H1 (cell line): ENCODE measurements at regions not wholly inside any gene's neighbourhood (a gene's known extent, or its start where the extent isn't known, plus 50 kb on each side); places are given as distances from the start of the nearest gene placed in this dataset.

ENCODE experiments used
- CTCF ChIA-PET: fragments of 300-600 bp; sonication (Branson Sonifier 250); formaldehyde crosslinking; loops from one replicate; lab custom pipeline; 2021; ENCODE audit not compliant: partially characterized antibody; lab: Charles Lee
- POLR2A ChIA-PET: fragments of 300-600 bp; sonication (Branson Sonifier 250); formaldehyde crosslinking; loops from one replicate; lab custom pipeline; 2021; ENCODE audit warnings: inconsistent platforms; ENCODE audit not compliant: partially characterized antibody; lab: Charles Lee
- DNase-seq, 2 experiments: peaks; one replicate each; pipeline versions ENCODE4 v3.0.0 to v3.0.0-alpha.2; 2010 to 2022; ENCODE audit warnings: low spot score in 2 of 2, low read depth in 1 of 2, mixed read lengths in 1 of 2
- FAIRE-seq: peaks from 2 replicates; lab custom pipeline; 2011; peaks lifted over from hg19 to GRCh38; lab: Jason Lieb, UNC
- H2AFZ ChIP-seq: 2 replicates; pipeline ENCODE4 v1.8.1; 2012; ENCODE audit warnings: low read length, inconsistent platforms
- H2AK5ac ChIP-seq: 2 replicates; pipeline ENCODE4 v1.6.1; 2013; ENCODE audit warnings: low read depth, low read length
- H2BK120ac ChIP-seq: replicated peaks from 2 replicates; pipeline ENCODE3; 2013; ENCODE audit warnings: low read depth, low read length, inconsistent platforms
- H2BK12ac ChIP-seq: 2 replicates; pipeline ENCODE4 v1.6.1; 2013; ENCODE audit warnings: low read depth, low read length
- H2BK15ac ChIP-seq: 2 replicates; pipeline ENCODE4 v1.6.1; 2013; ENCODE audit warnings: low read length
- H2BK20ac ChIP-seq: 2 replicates; pipeline ENCODE4 v1.6.1; 2013; ENCODE audit warnings: low read length
- H2BK5ac ChIP-seq: 2 replicates; pipeline ENCODE4 v1.6.1; 2013; ENCODE audit warnings: low read depth, low read length
- H3K14ac ChIP-seq: 2 replicates; pipeline ENCODE4 v1.6.1; 2013; ENCODE audit warnings: inconsistent platforms; ENCODE audit not compliant: insufficient read length
- H3K18ac ChIP-seq: 2 replicates; pipeline ENCODE4 v1.6.1; 2013; ENCODE audit warnings: low read length; ENCODE audit errors: extremely low read depth
- H3K23ac ChIP-seq: 2 replicates; pipeline ENCODE4 v1.6.1; 2013; ENCODE audit warnings: inconsistent platforms; ENCODE audit not compliant: insufficient read length
- H3K23me2 ChIP-seq: 2 replicates; pipeline ENCODE4 v1.6.1; 2013; ENCODE audit warnings: low read depth, low read length
- H3K27ac ChIP-seq: 2 replicates; pipeline ENCODE4 v1.6.1; 2011; ENCODE audit warnings: low read depth, low read length, inconsistent platforms
- H3K27me3 ChIP-seq, 4 experiments: replicated peaks in 1 of 4; 1 replicate in 1 of 4; 2 replicates in 3 of 4; pipeline versions ENCODE4 v1.6.1 to v1.8.1; 2011 to 2013; ENCODE audit warnings: low read length in 3 of 4, mild to moderate bottlenecking in 3 of 4, inconsistent platforms in 2 of 4, mixed read lengths in 2 of 4, moderate library complexity in 1 of 4; ENCODE audit not compliant: control insufficient read depth in 3 of 4, insufficient read depth in 3 of 4; ENCODE audit errors: extremely low read depth in 1 of 4
- H3K36me3 ChIP-seq, 4 experiments: 2 replicates each; pipeline versions ENCODE4 v1.6.1 to v1.8.1; 2011 to 2013; ENCODE audit warnings: mild to moderate bottlenecking in 4 of 4, low read length in 3 of 4, moderate library complexity in 2 of 4, control low read depth in 1 of 4, inconsistent platforms in 1 of 4; ENCODE audit not compliant: insufficient read depth in 4 of 4, control insufficient read depth in 2 of 4
- H3K4ac ChIP-seq: replicated peaks from 2 replicates; pipeline ENCODE3; 2013; ENCODE audit warnings: low read length, low read depth, mixed read lengths, inconsistent platforms; ENCODE audit not compliant: insufficient read length
- H3K4me1 ChIP-seq, 4 experiments: replicated peaks in 1 of 4; 1 replicate in 1 of 4; 2 replicates in 3 of 4; pipeline versions ENCODE4 v1.6.1 to v1.8.1; 2011 to 2013; ENCODE audit warnings: low read length in 3 of 4, inconsistent platforms in 2 of 4, mixed read lengths in 1 of 4; ENCODE audit not compliant: insufficient read depth in 4 of 4, control insufficient read depth in 3 of 4
- H3K4me2 ChIP-seq, 2 experiments: 2 replicates each; pipeline versions ENCODE4 v1.6.1 to v1.8.1; 2011 to 2013; ENCODE audit warnings: low read depth in 2 of 2, low read length in 2 of 2, control low read depth in 1 of 2, inconsistent platforms in 1 of 2, mild to moderate bottlenecking in 1 of 2; ENCODE audit not compliant: insufficient read depth in 1 of 2
- H3K4me3 ChIP-seq, 4 experiments: fragments of 200-600, 300-600 bp in 1 of 4; sonication (generic), shearing (Covaris generic), sonication (Bioruptor Twin) in 1 of 4; 2 replicates each; pipeline versions ENCODE4 v1.5.1 to v1.8.1; 2011 to 2016; ENCODE audit warnings: low read length in 4 of 4, low read depth in 3 of 4, control low read depth in 2 of 4, inconsistent platforms in 2 of 4, mild to moderate bottlenecking in 2 of 4, mixed read lengths in 1 of 4, moderate library complexity in 1 of 4; ENCODE audit not compliant: insufficient read depth in 2 of 4; ENCODE audit errors: extremely low read depth in 1 of 4
- H3K56ac ChIP-seq: replicated peaks from 2 replicates; pipeline ENCODE3; 2013; ENCODE audit warnings: low read depth, mild to moderate bottlenecking, mixed read lengths, low read length, inconsistent platforms; ENCODE audit not compliant: insufficient read length
- H3K79me1 ChIP-seq: 2 replicates; pipeline ENCODE4 v1.6.1; 2013; ENCODE audit warnings: low read depth, low read length, control low read depth
- H3K79me2 ChIP-seq, 2 experiments: 2 replicates each; pipeline versions ENCODE4 v1.6.1 to v1.8.1; 2012 to 2013; ENCODE audit warnings: low read length in 2 of 2, mild to moderate bottlenecking in 2 of 2, inconsistent platforms in 1 of 2; ENCODE audit not compliant: insufficient read depth in 2 of 2, control insufficient read depth in 1 of 2
- H3K9ac ChIP-seq, 4 experiments: replicated peaks in 1 of 4; 1 replicate in 1 of 4; 2 replicates in 3 of 4; pipeline versions ENCODE4 v1.6.1 to v1.8.1; 2011 to 2013; ENCODE audit warnings: low read depth in 3 of 4, low read length in 3 of 4, control low read depth in 2 of 4, mild to moderate bottlenecking in 2 of 4, moderate library complexity in 2 of 4, inconsistent platforms in 1 of 4; ENCODE audit errors: extremely low read depth in 1 of 4
- H3K9me3 ChIP-seq, 2 experiments: 2 replicates each; pipeline versions ENCODE4 v1.6.1 to v1.8.1; 2012 to 2013; ENCODE audit warnings: mild to moderate bottlenecking in 2 of 2, moderate library complexity in 2 of 2, control low read depth in 1 of 2, inconsistent platforms in 1 of 2, low read depth in 1 of 2, low read length in 1 of 2, mixed read lengths in 1 of 2; ENCODE audit not compliant: insufficient read depth in 2 of 2
- H4K20me1 ChIP-seq, 2 experiments: replicated peaks in 1 of 2; 2 replicates each; pipeline versions ENCODE3 to v1.8.1; 2011 to 2013; ENCODE audit warnings: inconsistent platforms in 2 of 2, low read length in 2 of 2, mild to moderate bottlenecking in 1 of 2; ENCODE audit not compliant: insufficient read depth in 2 of 2, control insufficient read depth in 1 of 2
- H4K5ac ChIP-seq: 2 replicates; pipeline ENCODE4 v1.6.1; 2013; ENCODE audit warnings: low read length, low read depth, mixed read lengths, inconsistent platforms; ENCODE audit not compliant: insufficient read length
- H4K8ac ChIP-seq: 2 replicates; pipeline ENCODE4 v1.8.0; 2013; ENCODE audit warnings: mild to moderate bottlenecking, moderate library complexity, low read length, inconsistent platforms; ENCODE audit not compliant: insufficient read depth; ENCODE audit errors: extremely low read depth
- H4K91ac ChIP-seq: replicated peaks from 2 replicates; pipeline ENCODE3; 2013; ENCODE audit warnings: low read length, mixed read lengths, inconsistent platforms; ENCODE audit not compliant: insufficient read length
- CREB1 ChIP-seq: IDR thresholded peaks from 2 replicates; pipeline ENCODE4 v1.6.1; 2012; ENCODE audit warnings: inconsistent platforms
- GTF2F1 ChIP-seq: IDR thresholded peaks from 2 replicates; pipeline ENCODE4 v1.6.1; 2012; ENCODE audit warnings: low read depth, low read length, improper control_type of control experiment, borderline replicate concordance
- KDM1A ChIP-seq: fragments of 200-600, 300-600 bp; sonication (generic); IDR thresholded peaks from 2 replicates; pipeline ENCODE4 v1.7.1; 2016; ENCODE audit warnings: mild to moderate bottlenecking, low read length, borderline replicate concordance
- MAX ChIP-seq: IDR thresholded peaks from 2 replicates; pipeline ENCODE4 v1.6.1; 2012; ENCODE audit warnings: inconsistent platforms
- PHF8 ChIP-seq: fragments of 200-600 bp; sonication (generic); conservative IDR thresholded peaks from 2 replicates; pipeline ENCODE4 v1.7.1; 2012; ENCODE audit warnings: low read depth, mild to moderate bottlenecking, inconsistent platforms, low read length, moderate library complexity
- RXRA ChIP-seq: IDR thresholded peaks from 2 replicates; pipeline ENCODE4 v1.6.1; 2011; ENCODE audit warnings: low read depth, mild to moderate bottlenecking, low read length, moderate library complexity; ENCODE audit not compliant: insufficient read depth
- SIRT6 ChIP-seq: IDR thresholded peaks from one replicate; pipeline ENCODE4 v1.7.1; 2012; ENCODE audit warnings: low read length, inconsistent platforms
- TAF7 ChIP-seq: optimal IDR thresholded peaks from 2 replicates; pipeline ENCODE3; 2011; ENCODE audit warnings: low read depth, mild to moderate bottlenecking, inconsistent platforms, low read length, moderate library complexity, borderline replicate concordance
- TBP ChIP-seq: IDR thresholded peaks from 2 replicates; pipeline ENCODE4 v1.6.1; 2011; ENCODE audit warnings: low read depth, low read length, improper control_type of control experiment
- TEAD4 ChIP-seq: IDR thresholded peaks from 2 replicates; pipeline ENCODE4 v1.6.1; 2012; ENCODE audit warnings: low read depth, low read length, inconsistent platforms, mixed read lengths
- WGBS, 2 experiments: shearing (Covaris generic) in 1 of 2; methylation state at CpG; one replicate each; pipeline versions ENCODE4 v1.1.6 to v1.1.7; 2013 to 2015; ENCODE audit warnings: low lambda C conversion rate in 2 of 2, mixed read lengths in 2 of 2, inconsistent platforms in 1 of 2, low coverage in 1 of 2, missing lambda C conversion rate in 1 of 2; ENCODE audit not compliant: insufficient replicate concordance in 2 of 2, insufficient coverage in 1 of 2, insufficient read length in 1 of 2; ENCODE audit errors: extremely low coverage in 1 of 2, missing lambda C conversion rate in 1 of 2; 5-methylcytosine and 5-hydroxymethylcytosine counted together
- TF ChIP-seq, protein P1 (sequence below): IDR thresholded peaks from 2 replicates; pipeline ENCODE4 v1.6.1; 2011; ENCODE audit warnings: low read depth, mild to moderate bottlenecking, low read length; ENCODE audit not compliant: insufficient read depth
- TF ChIP-seq, protein P2 (sequence below): IDR thresholded peaks from 2 replicates; pipeline ENCODE4 v1.6.1; 2012; ENCODE audit warnings: low read length, inconsistent platforms

DNA sequence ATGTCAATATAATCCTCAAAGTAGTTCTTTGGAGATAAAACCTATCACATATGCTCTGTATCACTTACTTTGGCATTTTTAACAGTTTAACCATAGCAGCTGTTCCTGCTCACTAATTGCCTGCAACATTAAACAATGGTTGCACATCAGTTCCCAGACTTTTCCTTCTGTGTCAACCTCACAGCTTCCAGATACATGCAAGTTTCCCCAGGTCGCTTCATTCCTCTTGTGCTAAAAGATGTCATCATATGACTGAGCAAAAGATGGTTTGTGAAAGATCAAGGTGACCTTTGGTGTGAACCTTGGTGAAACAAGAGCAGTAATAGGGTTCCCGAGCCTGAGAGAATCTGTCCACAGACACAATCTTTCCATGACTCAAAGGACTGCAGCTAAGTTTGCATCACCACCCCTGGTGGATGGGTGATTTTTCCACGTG is 500.4 kb upstream of the PAPPA start:
- Histone ChIP-seq H3K36me3 (no peaks in the 10 kb centered on the region), H3K56ac (no peak overlapping the region), H3K18ac (no peak overlapping the region), H4K8ac (no peak overlapping the region), H4K5ac (no peak overlapping the region), H4K20me1 (no peaks in the 10 kb centered on the region), H3K27me3 (no peaks in the 10 kb centered on the region), H2BK15ac (no peak overlapping the region), H3K9me3 (no peaks in the 10 kb centered on the region), H3K4me2 (no peak overlapping the region), H2BK5ac (no peak overlapping the region), H3K79me2 (no peaks in the 10 kb centered on the region), H3K9ac (no peak overlapping the region), H3K23me2 (no peaks in the 10 kb centered on the region), H2BK120ac (no peak overlapping the region), H3K4ac (no peak overlapping the region), H3K14ac (no peak overlapping the region), H3K4me1 (no peaks in the 10 kb centered on the region), H2BK12ac (no peak overlapping the region), H4K91ac (no peak overlapping the region), H2AFZ (0 out of 2 replicates have a peak overlapping the region, but pooled peaks have one; percentile 31), H3K79me1 (no peaks in the 10 kb centered on the region), H2BK20ac (no peak overlapping the region), H2AK5ac (no peak overlapping the region), H3K23ac (no peak overlapping the region), H3K27ac (no peak overlapping the region), H3K4me3 (no peak overlapping the region)
- CTCF ChIA-PET, result interaction anchor here (1.3 kb wide), 1 partner anchor 11 kb away, joined by 4 read pairs; no protein-coding TSS in a partner anchor
- no peak for FAIRE-seq
- POLR2A ChIA-PET, result no interaction called here
- WGBS, 2 experiments, result 84% methylated on average over 3 of the region's 3 CpGs; no CpG with 5 or more reads in 1 of the 2 experiments
- DNase-seq, result no peak
- TF ChIP-seq GTF2F1, result no peak
- TF ChIP-seq, protein P1, sequence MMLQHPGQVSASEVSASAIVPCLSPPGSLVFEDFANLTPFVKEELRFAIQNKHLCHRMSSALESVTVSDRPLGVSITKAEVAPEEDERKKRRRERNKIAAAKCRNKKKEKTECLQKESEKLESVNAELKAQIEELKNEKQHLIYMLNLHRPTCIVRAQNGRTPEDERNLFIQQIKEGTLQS, result no peak
- TF ChIP-seq RXRA, result no peak
- TF ChIP-seq KDM1A, result no peak
- no peak for TF ChIP-seq TEAD4
- TF ChIP-seq, protein P2, sequence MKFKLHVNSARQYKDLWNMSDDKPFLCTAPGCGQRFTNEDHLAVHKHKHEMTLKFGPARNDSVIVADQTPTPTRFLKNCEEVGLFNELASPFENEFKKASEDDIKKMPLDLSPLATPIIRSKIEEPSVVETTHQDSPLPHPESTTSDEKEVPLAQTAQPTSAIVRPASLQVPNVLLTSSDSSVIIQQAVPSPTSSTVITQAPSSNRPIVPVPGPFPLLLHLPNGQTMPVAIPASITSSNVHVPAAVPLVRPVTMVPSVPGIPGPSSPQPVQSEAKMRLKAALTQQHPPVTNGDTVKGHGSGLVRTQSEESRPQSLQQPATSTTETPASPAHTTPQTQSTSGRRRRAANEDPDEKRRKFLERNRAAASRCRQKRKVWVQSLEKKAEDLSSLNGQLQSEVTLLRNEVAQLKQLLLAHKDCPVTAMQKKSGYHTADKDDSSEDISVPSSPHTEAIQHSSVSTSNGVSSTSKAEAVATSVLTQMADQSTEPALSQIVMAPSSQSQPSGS, result no peak
- TF ChIP-seq CREB1, result no peak
- TF ChIP-seq PHF8, result no peak
- no peak for TF ChIP-seq TBP
- no peak for TF ChIP-seq MAX
- no peak for TF ChIP-seq SIRT6
- TF ChIP-seq TAF7, result no peak
